ENCODE measurements at regions not wholly inside any gene's neighbourhood (a gene's known extent, or its start where the extent isn't known, plus 50 kb on each side); places are given as distances from the start of the nearest gene placed in this dataset.

- TF ChIP-seq POLR2A (IDR thresholded peaks at IDR 0.05) (no peak), CTCF (IDR thresholded peaks at IDR 0.05) (no peak)
- Histone ChIP-seq H3K4me3 (no peak overlapping the region), H3K36me3 (ENCODE audit: low read depth, missing control alignments) (no peaks in the 10 kb centered on the region), H3K9me3 (no peaks in the 10 kb centered on the region), H3K27me3 (no peaks in the 10 kb centered on the region), H3K4me1 (peaks cover 19% of the 10 kb centered on the region), H3K27ac (no peak overlapping the region)
- DNase-seq: peak; percentile 41
- intact Hi-C loops (cut with DNase I; ENCODE audit: low total_unique reads): loop anchor here (5.0 kb wide), 1 partner anchor 370 kb away; no protein-coding TSS in a partner anchor
- 47 to 55% methylated on average over 10 of the region's 10 CpGs for WGBS, 2 donors
These were observed 184.1 kb downstream of the USP12 start for GRCh38 chr13:26987486-26988013.

- H3K4me3 ChIP-seq: no peak overlapping the region
- no peaks in the 10 kb centered on the region for H3K9me3 ChIP-seq
- intact Hi-C loops (cut with DNase I; ENCODE audit: low total_unique reads): loop anchor here (5.0 kb wide), 1 partner anchor 372 kb away; no protein-coding TSS in a partner anchor
- WGBS, 2 donors: 22 to 34% methylated on average over 6 of the region's 6 CpGs
- TF ChIP-seq CTCF (IDR thresholded peaks at IDR 0.05) (peak; percentile 60 to 86 (median 79)), POLR2A (IDR thresholded peaks at IDR 0.05) (no peak)
- peaks cover 3% of the 10 kb centered on the region for H3K4me1 ChIP-seq
- peak; percentile 88 for DNase-seq
- no peaks in the 10 kb centered on the region for H3K27me3 ChIP-seq
- H3K27ac ChIP-seq: no peak overlapping the region
- no peaks in the 10 kb centered on the region for H3K36me3 ChIP-seq (ENCODE audit: low read depth, missing control alignments)
These were observed 186.2 kb downstream of the USP12 start for GRCh38 chr13:26985285-26985878.

- Histone ChIP-seq H3K27me3 (no peaks in the 10 kb centered on the region), H3K4me3 (no peak overlapping the region), H3K4me1 (peaks cover 3% of the 10 kb centered on the region), H3K9me3 (no peaks in the 10 kb centered on the region), H3K27ac (no peak overlapping the region), H3K36me3 (ENCODE audit: low read depth, missing control alignments) (no peaks in the 10 kb centered on the region)
- WGBS, 2 donors: 77 to 84% methylated on average over 4 of the region's 4 CpGs
- no peak for DNase-seq
- intact Hi-C loops (cut with DNase I; ENCODE audit: low total_unique reads): no loop called here
- TF ChIP-seq POLR2A (IDR thresholded peaks at IDR 0.05): no peak
- no peak for TF ChIP-seq CTCF (IDR thresholded peaks at IDR 0.05)
These were observed 187.3 kb downstream of the USP12 start for GRCh38 chr13:26984337-26984736.

GRCh38 chr13:26983543-26984320 lies 187.9 kb downstream of the USP12 start:
- Histone ChIP-seq H3K27ac (no peak overlapping the region), H3K4me3 (no peak overlapping the region), H3K4me1 (peaks cover 3% of the 10 kb centered on the region), H3K27me3 (no peaks in the 10 kb centered on the region), H3K36me3 (ENCODE audit: low read depth, missing control alignments) (no peaks in the 10 kb centered on the region), H3K9me3 (no peaks in the 10 kb centered on the region)
- TF ChIP-seq CTCF (IDR thresholded peaks at IDR 0.05) (no peak), POLR2A (IDR thresholded peaks at IDR 0.05) (no peak)
- intact Hi-C loops (cut with DNase I; ENCODE audit: low total_unique reads): no loop called here
- DNase-seq: no peak
- 76 to 79% methylated on average over 12 of the region's 12 CpGs for WGBS, 2 donors
